ENCODE measurements at regions not wholly inside any gene's neighbourhood (a gene's known extent, or its start where the extent isn't known, plus 50 kb on each side); places are given as distances from the start of the nearest gene placed in this dataset.
"Not testable (repeated sequence)": the region's sequence is repeated elsewhere in the genome, so short reads cannot be mapped to it uniquely, and the experiment has no call there.

DNA sequence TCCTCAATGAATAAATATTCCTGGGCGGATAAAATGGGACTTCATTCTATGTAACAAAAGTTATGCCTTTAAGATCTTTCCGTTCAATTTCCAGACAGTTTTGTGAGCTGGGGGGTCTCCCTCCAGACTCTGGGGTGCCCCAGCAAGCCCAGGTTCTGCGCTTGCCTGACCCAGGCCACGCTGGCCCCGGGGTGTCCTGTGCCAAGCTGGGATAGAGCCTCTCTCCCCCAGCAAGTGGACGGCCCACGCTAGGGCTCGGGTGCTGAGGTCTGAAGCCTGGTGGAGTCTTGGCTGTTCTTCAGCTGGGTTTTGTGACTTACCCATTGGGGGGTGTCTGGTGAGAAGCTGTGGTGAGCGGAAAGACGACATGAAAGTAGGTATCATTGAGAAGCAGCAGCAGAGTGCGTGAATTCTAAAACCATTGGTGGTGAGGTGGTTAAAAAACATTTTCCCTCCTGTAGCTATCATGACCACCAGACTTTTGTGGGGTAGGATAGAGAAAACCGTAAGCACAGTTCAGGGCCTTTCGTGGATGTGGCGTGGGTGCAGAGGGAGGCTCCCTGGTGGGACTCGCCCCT, 346.8 kb downstream of the ANAPC1 start:
- Histone ChIP-seq H3K4me3 (ENCODE audit: low read depth, low read length) (no peak overlapping the region), H3K18ac (ENCODE audit: low read length) (no peak overlapping the region), H3K9ac (ENCODE audit: low read length) (peak overlapping the region; percentile 67), H3K4me1 (ENCODE audit: control insufficient read depth in 1 of 2, insufficient read depth in 2 of 2, low read length in 2 of 2) (peaks cover 2 to 6% of the 10 kb centered on the region in 2 experiments), H3K79me1 (ENCODE audit: low read length) (no peaks in the 10 kb centered on the region), H2BK12ac (ENCODE audit: low read length) (no peak overlapping the region), H4K12ac (ENCODE audit: low read depth, low read length) (no peak overlapping the region), H2AFZ (ENCODE audit: insufficient read depth, low read length, poor library complexity) (no peak overlapping the region), H3K27me3 (ENCODE audit: insufficient read depth, low read length) (no peaks in the 10 kb centered on the region), H3K79me2 (ENCODE audit: control insufficient read depth, insufficient read depth, low read length, poor library complexity) (no peaks in the 10 kb centered on the region), H3K4ac (ENCODE audit: low read depth, low read length) (no peak overlapping the region), H3K4me2 (ENCODE audit: low read length) (no peak overlapping the region), H3K23ac (ENCODE audit: low read length) (no peak overlapping the region), H4K91ac (ENCODE audit: low read depth, low read length) (no peak overlapping the region), H3K9me3 (ENCODE audit: insufficient read depth, low read depth, low read length) (peaks cover 2% of the 10 kb centered on the region), H4K8ac (ENCODE audit: low read depth, low read length) (no peak overlapping the region), H2BK120ac (ENCODE audit: insufficient read depth, low read length, poor library complexity) (no peak overlapping the region), H2AK5ac (ENCODE audit: low read length) (no peak overlapping the region), H2BK5ac (ENCODE audit: low read depth, low read length, poor library complexity) (no peak overlapping the region), H3K27ac (ENCODE audit: low read depth, low read length) (no peak overlapping the region), H3K14ac (ENCODE audit: low read length) (no peak overlapping the region), H3K36me3 (ENCODE audit: control insufficient read depth in 1 of 2, insufficient read depth in 2 of 2, low read length in 2 of 2) (no peaks in the 10 kb centered on the region)
- no peak for DNase-seq
- WGBS (ENCODE audit: extremely low coverage, insufficient coverage, insufficient read length): no CpG with 5 or more reads among the region's 15 CpGs

GRCh38 chr2:111539991-111540390, 344.0 kb downstream of the ANAPC1 start:
- H2AFZ ChIP-seq (ENCODE audit: insufficient read depth, low read length, poor library complexity); H3K79me2 ChIP-seq (ENCODE audit: control insufficient read depth, insufficient read depth, low read length, poor library complexity): not testable (repeated sequence)

DNA sequence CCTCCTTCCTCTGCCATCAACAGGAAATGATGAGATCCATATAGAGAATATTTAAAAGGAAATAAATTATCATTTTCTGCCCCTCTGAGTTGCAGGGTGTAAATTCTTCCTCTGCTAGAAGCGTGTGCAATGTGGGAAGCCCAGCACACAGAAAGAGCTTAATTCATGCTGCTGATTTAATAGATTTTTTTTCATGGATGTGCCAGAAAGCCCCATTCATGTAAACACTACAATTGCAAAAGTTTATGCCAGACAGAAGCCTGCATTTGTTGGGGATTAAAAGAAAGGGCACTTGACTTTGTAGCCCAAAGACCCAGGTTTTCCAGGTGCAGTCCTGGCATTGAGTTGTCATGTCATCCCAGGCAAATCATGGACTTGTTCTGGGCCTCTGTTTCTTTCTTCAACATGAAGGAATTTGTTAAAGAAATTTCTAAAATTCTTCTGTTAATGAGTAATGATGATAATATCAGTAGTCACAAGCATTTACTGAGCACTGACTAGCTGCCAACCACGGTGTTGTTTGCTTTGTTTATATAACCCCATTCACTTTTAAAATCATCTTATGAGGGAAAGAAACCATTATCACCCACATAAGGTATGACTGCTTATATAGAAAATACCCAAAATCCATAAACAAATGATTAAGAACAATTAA, 341.7 kb downstream of the ANAPC1 start:
- WGBS (ENCODE audit: extremely low coverage, insufficient coverage, insufficient read length): no CpG with 5 or more reads among the region's 2 CpGs
- H2AFZ ChIP-seq (ENCODE audit: insufficient read depth, low read length, poor library complexity); H3K23ac ChIP-seq (ENCODE audit: low read length); H4K8ac ChIP-seq (ENCODE audit: low read depth, low read length); H3K9me3 ChIP-seq (ENCODE audit: insufficient read depth, low read depth, low read length); H2BK5ac ChIP-seq (ENCODE audit: low read depth, low read length, poor library complexity); H3K27ac ChIP-seq (ENCODE audit: low read depth, low read length); H2BK12ac ChIP-seq (ENCODE audit: low read length); H4K91ac ChIP-seq (ENCODE audit: low read depth, low read length); H3K9ac ChIP-seq (ENCODE audit: low read length); H2BK120ac ChIP-seq (ENCODE audit: insufficient read depth, low read length, poor library complexity); H3K14ac ChIP-seq (ENCODE audit: low read length); H3K4ac ChIP-seq (ENCODE audit: low read depth, low read length); H3K4me1 ChIP-seq (ENCODE audit: control insufficient read depth in 1 of 2, insufficient read depth in 2 of 2, low read length in 2 of 2); H3K79me2 ChIP-seq (ENCODE audit: control insufficient read depth, insufficient read depth, low read length, poor library complexity); H3K36me3 ChIP-seq (ENCODE audit: control insufficient read depth in 1 of 2, insufficient read depth in 2 of 2, low read length in 2 of 2); H4K12ac ChIP-seq (ENCODE audit: low read depth, low read length); H3K4me2 ChIP-seq (ENCODE audit: low read length); H3K79me1 ChIP-seq (ENCODE audit: low read length); H2AK5ac ChIP-seq (ENCODE audit: low read length); H3K18ac ChIP-seq (ENCODE audit: low read length); H3K4me3 ChIP-seq (ENCODE audit: low read depth, low read length); H3K27me3 ChIP-seq (ENCODE audit: insufficient read depth, low read length): not testable (repeated sequence)
- peak; percentile 8 to 42 for DNase-seq

More at GRCh38 chr2:111539991-111540390, 344.0 kb downstream of the ANAPC1 start:
- H3K79me1 ChIP-seq (ENCODE audit: low read length); H2BK12ac ChIP-seq (ENCODE audit: low read length); DNase-seq; H3K9ac ChIP-seq (ENCODE audit: low read length); H3K4me2 ChIP-seq (ENCODE audit: low read length); H3K4ac ChIP-seq (ENCODE audit: low read depth, low read length); H3K36me3 ChIP-seq (ENCODE audit: control insufficient read depth in 1 of 2, insufficient read depth in 2 of 2, low read length in 2 of 2); H4K8ac ChIP-seq (ENCODE audit: low read depth, low read length); H4K91ac ChIP-seq (ENCODE audit: low read depth, low read length); H3K23ac ChIP-seq (ENCODE audit: low read length); H3K27me3 ChIP-seq (ENCODE audit: insufficient read depth, low read length); H2AK5ac ChIP-seq (ENCODE audit: low read length); H3K9me3 ChIP-seq (ENCODE audit: insufficient read depth, low read depth, low read length); H3K14ac ChIP-seq (ENCODE audit: low read length); H3K18ac ChIP-seq (ENCODE audit: low read length); H2BK120ac ChIP-seq (ENCODE audit: insufficient read depth, low read length, poor library complexity); H3K27ac ChIP-seq (ENCODE audit: low read depth, low read length); H3K4me1 ChIP-seq (ENCODE audit: control insufficient read depth in 1 of 2, insufficient read depth in 2 of 2, low read length in 2 of 2); H3K4me3 ChIP-seq (ENCODE audit: low read depth, low read length); H2BK5ac ChIP-seq (ENCODE audit: low read depth, low read length, poor library complexity); H4K12ac ChIP-seq (ENCODE audit: low read depth, low read length): not testable (repeated sequence)
- WGBS (ENCODE audit: extremely low coverage, insufficient coverage, insufficient read length): no CpG with 5 or more reads among the region's 9 CpGs

DNA sequence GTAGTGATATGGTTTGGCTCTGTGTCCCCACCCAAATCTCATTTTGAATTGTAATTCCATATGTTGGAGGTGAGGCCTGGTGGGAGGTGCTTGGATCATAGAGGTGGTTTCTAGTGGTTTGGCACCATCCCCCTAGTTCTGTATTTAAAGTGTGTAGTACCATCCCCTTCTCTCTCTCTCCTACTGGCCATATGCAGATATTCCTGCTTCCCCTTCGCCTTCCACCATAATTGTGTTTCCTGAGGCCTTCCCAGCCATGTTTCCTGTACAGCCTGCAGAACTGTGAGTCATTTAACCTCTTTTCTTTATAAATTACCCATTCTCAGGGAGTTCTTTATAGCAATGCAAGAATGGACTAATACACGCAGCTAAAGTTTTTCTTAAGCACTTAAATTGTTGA, 340.0 kb downstream of the ANAPC1 start:
- H3K4me1 ChIP-seq (ENCODE audit: control insufficient read depth in 1 of 2, insufficient read depth in 2 of 2, low read length in 2 of 2); H3K18ac ChIP-seq (ENCODE audit: low read length); H3K4ac ChIP-seq (ENCODE audit: low read depth, low read length); H3K4me3 ChIP-seq (ENCODE audit: low read depth, low read length); H2AFZ ChIP-seq (ENCODE audit: insufficient read depth, low read length, poor library complexity); H2BK12ac ChIP-seq (ENCODE audit: low read length); H4K8ac ChIP-seq (ENCODE audit: low read depth, low read length); H2BK5ac ChIP-seq (ENCODE audit: low read depth, low read length, poor library complexity); H3K27ac ChIP-seq (ENCODE audit: low read depth, low read length); H3K14ac ChIP-seq (ENCODE audit: low read length); H3K4me2 ChIP-seq (ENCODE audit: low read length); H3K9ac ChIP-seq (ENCODE audit: low read length); H3K23ac ChIP-seq (ENCODE audit: low read length); H3K79me2 ChIP-seq (ENCODE audit: control insufficient read depth, insufficient read depth, low read length, poor library complexity); DNase-seq; H4K12ac ChIP-seq (ENCODE audit: low read depth, low read length); H3K36me3 ChIP-seq (ENCODE audit: control insufficient read depth in 1 of 2, insufficient read depth in 2 of 2, low read length in 2 of 2); H3K9me3 ChIP-seq (ENCODE audit: insufficient read depth, low read depth, low read length); H3K79me1 ChIP-seq (ENCODE audit: low read length); H2AK5ac ChIP-seq (ENCODE audit: low read length); H3K27me3 ChIP-seq (ENCODE audit: insufficient read depth, low read length); H2BK120ac ChIP-seq (ENCODE audit: insufficient read depth, low read length, poor library complexity); H4K91ac ChIP-seq (ENCODE audit: low read depth, low read length): not testable (repeated sequence)
- WGBS (ENCODE audit: extremely low coverage, insufficient coverage, insufficient read length): no CpG with 5 or more reads among the region's 2 CpGs
